Activated CD8-positive, alpha-beta memory T cell treated with anti-CD3 and anti-CD28 coated beads, Interleukin-2, amount 10 ng/mL, durations not matched to agents 7 days and 5 days (primary cell): ENCODE measurements at regions not wholly inside any gene's neighbourhood (a gene's known extent, or its start where the extent isn't known, plus 50 kb on each side); places are given as distances from the start of the nearest gene placed in this dataset.
"Not testable (repeated sequence)": the region's sequence is repeated elsewhere in the genome, so short reads cannot be mapped to it uniquely, and the experiment has no call there.

Experiments used
- ATAC-seq: fragments of 150-1000 bp; cut with Tn5 transposase; one replicate; pipeline ENCODE4 v1.10.0; 2021; ENCODE audit warnings: moderate library complexity
- CTCF ChIA-PET: fragments of 350-600 bp; sonication (Branson Sonifier 250); formaldehyde crosslinking; loops from one replicate; lab custom pipeline; 2021; ENCODE audit warnings: antibody characterized with exemption; lab: Charles Lee
- DNase-seq: peaks from one replicate; pipeline ENCODE4 v3.0.0-alpha.2; 2020
- H3K27ac Mint-ChIP-seq: one replicate; pipeline ENCODE4 v1.8.0; 2021; ENCODE audit warnings: mild to moderate bottlenecking, mixed read lengths
- H3K27me3 Mint-ChIP-seq: one replicate; pipeline ENCODE4 v1.8.0; 2021; ENCODE audit warnings: mixed read lengths
- H3K36me3 Mint-ChIP-seq: one replicate; pipeline ENCODE4 v1.8.0; 2021; ENCODE audit warnings: mild to moderate bottlenecking, mixed read lengths
- H3K4me1 Mint-ChIP-seq: one replicate; pipeline ENCODE4 v1.8.0; 2021; ENCODE audit warnings: mixed read lengths
- H3K4me3 Mint-ChIP-seq: one replicate; pipeline ENCODE4 v1.8.0; 2021; ENCODE audit warnings: mild to moderate bottlenecking, moderate library complexity, mixed read lengths
- H3K9me3 Mint-ChIP-seq: one replicate; pipeline ENCODE4 v1.8.0; 2022; ENCODE audit warnings: low read depth, mixed read lengths

DNA sequence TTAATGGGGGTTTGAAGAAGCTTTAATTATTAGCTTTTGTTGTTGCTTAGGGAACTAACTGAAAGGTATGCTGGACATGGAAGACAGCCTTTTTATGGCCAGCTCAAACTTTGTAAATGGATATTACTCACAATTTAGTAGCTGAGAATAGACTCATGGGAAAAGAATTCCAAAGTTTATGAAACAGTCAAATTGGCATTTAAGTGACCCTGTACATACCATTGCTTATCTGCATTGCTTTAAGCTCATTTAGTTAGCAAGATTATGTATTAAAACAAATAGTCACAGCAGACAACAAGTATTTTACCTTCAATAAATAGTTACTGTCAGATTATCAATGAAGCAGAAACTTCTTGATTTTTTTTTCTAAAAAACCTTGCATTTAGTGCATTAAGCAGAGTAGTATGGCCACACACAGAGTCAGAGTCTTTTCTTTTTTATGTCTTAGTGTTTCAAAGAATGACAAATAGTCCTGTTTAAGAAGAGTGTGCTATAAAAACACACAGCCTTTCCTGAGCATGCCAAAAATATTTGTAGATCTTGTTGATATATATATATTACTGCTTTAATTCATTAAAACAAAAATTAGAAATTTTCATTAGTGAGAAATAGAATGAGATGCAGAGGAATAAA lies 102.2 kb downstream of the TTC6 start:
- ATAC-seq (no peak), DNase-seq (no peak)
- Mint-ChIP-seq H3K27me3 (no peaks in the 10 kb centered on the region), H3K36me3 (no peaks in the 10 kb centered on the region), H3K9me3 (peaks cover 6% of the 10 kb centered on the region), H3K27ac (no peak overlapping the region), H3K4me1 (no peaks in the 10 kb centered on the region), H3K4me3 (no peak overlapping the region)
- CTCF ChIA-PET, result no interaction called here

- no peak for ATAC-seq
Measured at GRCh38 chr14:37698840-37699777, 103.7 kb downstream of the TTC6 start.

DNA sequence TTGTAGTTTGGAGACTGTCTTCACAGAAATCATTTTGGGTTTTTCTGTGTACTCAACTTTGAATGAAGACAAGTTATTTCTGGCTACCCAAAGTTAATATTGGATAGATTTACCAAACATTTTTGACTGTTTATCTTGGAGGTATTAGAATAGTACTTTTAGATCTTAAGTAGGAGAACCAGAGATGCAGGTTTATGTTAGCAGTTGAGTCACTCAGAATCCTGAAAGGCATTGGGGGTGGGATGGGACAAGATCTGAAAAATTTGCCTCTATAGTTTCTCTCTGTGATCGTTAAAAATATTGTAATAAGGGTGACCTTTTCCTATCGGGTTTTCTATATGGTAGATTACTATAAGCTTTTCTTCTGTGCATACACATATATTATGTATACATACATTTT lies 112.3 kb downstream of the TTC6 start:
- Mint-ChIP-seq H3K27ac (no peak overlapping the region), H3K4me1 (no peaks in the 10 kb centered on the region), H3K9me3 (no peaks in the 10 kb centered on the region), H3K27me3 (no peaks in the 10 kb centered on the region), H3K36me3 (no peaks in the 10 kb centered on the region), H3K4me3 (no peak overlapping the region)
- DNase-seq (no peak), ATAC-seq (no peak)
- CTCF ChIA-PET, result no interaction called here

More at GRCh38 chr14:37698840-37699777, 103.7 kb downstream of the TTC6 start:
- no peaks in the 10 kb centered on the region for H3K4me1 Mint-ChIP-seq
- H3K27ac Mint-ChIP-seq, result no peak overlapping the region
- H3K9me3 Mint-ChIP-seq, result peaks cover 2% of the 10 kb centered on the region
- H3K36me3 Mint-ChIP-seq, result no peaks in the 10 kb centered on the region
- H3K27me3 Mint-ChIP-seq, result no peaks in the 10 kb centered on the region
- CTCF ChIA-PET, result no interaction called here
- no peak for DNase-seq
- H3K4me3 Mint-ChIP-seq, result no peak overlapping the region

GRCh38 chr14:37708481-37708880 lies 113.1 kb downstream of the TTC6 start:
- ATAC-seq (no peak), DNase-seq (no peak)
- Mint-ChIP-seq H3K27me3 (no peaks in the 10 kb centered on the region), H3K36me3 (no peaks in the 10 kb centered on the region), H3K9me3 (no peaks in the 10 kb centered on the region), H3K4me3 (no peak overlapping the region), H3K27ac (no peak overlapping the region), H3K4me1 (no peaks in the 10 kb centered on the region)
- CTCF ChIA-PET, result no interaction called here

GRCh38 chr14:37709419-37710195 lies 114.2 kb downstream of the TTC6 start:
- no peak for ATAC-seq

GRCh38 chr14:37711356-37711830 lies 116.0 kb downstream of the TTC6 start:
- Mint-ChIP-seq H3K27ac (no peak overlapping the region), H3K9me3 (no peaks in the 10 kb centered on the region), H3K27me3 (no peaks in the 10 kb centered on the region), H3K4me1 (no peaks in the 10 kb centered on the region), H3K36me3 (no peaks in the 10 kb centered on the region), H3K4me3 (no peak overlapping the region)
- no peak for ATAC-seq
- CTCF ChIA-PET, result no interaction called here
- no peak for DNase-seq

More at GRCh38 chr14:37709419-37710195, 114.2 kb downstream of the TTC6 start:
- no peak overlapping the region for H3K27ac Mint-ChIP-seq
- H3K36me3 Mint-ChIP-seq, result no peaks in the 10 kb centered on the region
- H3K27me3 Mint-ChIP-seq, result no peaks in the 10 kb centered on the region
- no peak overlapping the region for H3K4me3 Mint-ChIP-seq
- H3K4me1 Mint-ChIP-seq, result no peaks in the 10 kb centered on the region
- CTCF ChIA-PET, result interaction anchor here (1.1 to 1.3 kb wide), 2 partner anchors 11 to 165 kb away, joined by 3 to 7 read pairs; no protein-coding TSS in a partner anchor
- no peak for DNase-seq
- H3K9me3 Mint-ChIP-seq, result no peaks in the 10 kb centered on the region

DNA sequence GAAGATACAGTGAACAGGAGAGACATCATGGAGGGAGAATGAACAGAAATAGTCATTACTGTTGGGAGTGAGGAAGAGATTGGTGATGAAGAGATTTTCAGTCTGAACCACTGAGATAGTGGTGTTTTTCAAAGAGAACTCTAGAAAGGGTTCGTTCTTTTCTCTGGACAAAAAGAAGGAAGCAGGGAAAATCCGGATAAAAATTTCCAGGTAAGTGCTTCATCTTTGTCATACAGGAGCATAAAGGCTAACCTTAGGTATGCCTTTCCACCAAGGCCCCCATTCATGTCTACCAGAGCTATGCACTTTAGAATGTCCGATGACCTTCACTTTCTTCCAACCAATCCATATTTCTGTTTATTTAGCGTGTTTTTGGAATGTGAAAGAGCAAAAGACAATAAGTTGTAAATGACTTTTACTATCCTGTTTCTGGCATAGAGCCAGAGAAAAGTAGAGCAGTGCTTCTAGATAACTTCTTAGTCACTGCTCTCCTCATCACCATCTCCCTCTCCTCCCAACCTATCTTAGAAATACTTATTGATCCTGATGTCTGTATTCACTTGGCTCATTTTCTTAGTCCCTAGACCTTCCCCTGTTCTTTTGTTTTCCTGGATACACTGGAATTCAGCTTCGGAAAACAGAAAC lies 116.5 kb downstream of the TTC6 start:
- Mint-ChIP-seq H3K36me3 (no peaks in the 10 kb centered on the region), H3K4me1 (no peaks in the 10 kb centered on the region), H3K27ac (no peak overlapping the region)

DNA sequence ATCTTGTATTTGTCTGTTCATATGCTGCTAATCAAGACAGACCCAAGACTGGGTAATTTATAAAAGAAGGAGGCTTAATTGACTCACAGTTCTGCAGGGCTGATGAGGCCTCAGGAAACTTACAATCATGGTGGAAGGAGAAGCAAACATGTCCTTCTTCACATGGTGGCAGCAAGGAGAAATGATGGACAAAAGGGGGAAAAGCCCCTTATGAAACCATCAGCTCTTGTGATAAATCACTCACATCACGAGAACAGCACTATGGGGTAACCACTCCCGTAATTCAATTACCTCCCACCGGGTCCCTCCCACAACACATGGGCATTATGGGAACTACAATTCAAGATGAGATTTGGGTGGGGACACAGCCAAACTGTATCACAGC lies 117.0 kb downstream of the TTC6 start:
- not testable (repeated sequence) for H3K4me1 Mint-ChIP-seq

More for the DNA sequence above, 116.5 kb downstream of the TTC6 start:
- H3K27me3 Mint-ChIP-seq, result no peaks in the 10 kb centered on the region
- H3K4me3 Mint-ChIP-seq, result no peak overlapping the region
- ATAC-seq, result no peak
- no peak for DNase-seq
- no peaks in the 10 kb centered on the region for H3K9me3 Mint-ChIP-seq
- CTCF ChIA-PET, result no interaction called here

GRCh38 chr14:37712976-37713431 lies 117.6 kb downstream of the TTC6 start:
- Mint-ChIP-seq H3K4me1 (no peaks in the 10 kb centered on the region), H3K27ac (no peak overlapping the region), H3K36me3 (no peaks in the 10 kb centered on the region), H3K27me3 (no peaks in the 10 kb centered on the region), H3K4me3 (no peak overlapping the region), H3K9me3 (no peaks in the 10 kb centered on the region)
- DNase-seq (no peak), ATAC-seq (no peak)
- CTCF ChIA-PET, result no interaction called here

More for the DNA sequence above, 117.0 kb downstream of the TTC6 start:
- H3K27me3 Mint-ChIP-seq, ATAC-seq, H3K36me3 Mint-ChIP-seq, H3K4me3 Mint-ChIP-seq, H3K9me3 Mint-ChIP-seq, CTCF ChIA-PET, H3K27ac Mint-ChIP-seq, DNase-seq: not testable (repeated sequence)

DNA sequence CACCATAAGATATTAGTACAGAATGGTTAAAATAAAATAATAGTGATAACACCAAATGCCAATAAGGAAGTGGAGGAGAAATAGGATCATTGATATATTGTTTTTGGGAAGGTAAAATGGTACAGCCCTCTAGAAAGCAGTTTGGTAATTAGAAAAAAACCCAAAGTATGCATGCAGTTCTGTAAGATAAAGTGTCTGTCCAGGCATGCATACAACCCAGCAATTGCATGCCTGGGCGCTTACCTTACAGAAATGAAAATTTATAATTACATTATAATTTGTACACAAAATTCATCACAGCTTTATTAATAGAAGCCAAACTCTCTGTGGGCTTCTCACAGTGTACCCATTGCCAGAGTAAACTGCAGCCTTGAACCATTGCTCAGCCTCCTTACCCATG lies 124.7 kb downstream of the TTC6 start:
- H3K9me3 Mint-ChIP-seq, result no peaks in the 10 kb centered on the region
- ATAC-seq, result no peak
- no peaks in the 10 kb centered on the region for H3K36me3 Mint-ChIP-seq
- no peaks in the 10 kb centered on the region for H3K27me3 Mint-ChIP-seq
- no peak overlapping the region for H3K27ac Mint-ChIP-seq
- no peaks in the 10 kb centered on the region for H3K4me1 Mint-ChIP-seq
- no peak overlapping the region for H3K4me3 Mint-ChIP-seq
- CTCF ChIA-PET, result interaction anchor here (0.6 kb wide), 1 partner anchor 11 kb away, joined by 3 read pairs; no protein-coding TSS in a partner anchor
- DNase-seq, result no peak

GRCh38 chr14:37721976-37722659 lies 126.7 kb downstream of the TTC6 start:
- H3K4me1 Mint-ChIP-seq, result no peaks in the 10 kb centered on the region
- no peaks in the 10 kb centered on the region for H3K9me3 Mint-ChIP-seq
- CTCF ChIA-PET, result no interaction called here
- DNase-seq, result no peak
- H3K27ac Mint-ChIP-seq, result no peak overlapping the region
- no peak overlapping the region for H3K4me3 Mint-ChIP-seq
- H3K36me3 Mint-ChIP-seq, result no peaks in the 10 kb centered on the region
- no peaks in the 10 kb centered on the region for H3K27me3 Mint-ChIP-seq
- no peak for ATAC-seq

GRCh38 chr14:37723515-37723914 lies 128.1 kb downstream of the TTC6 start:
- DNase-seq, result no peak
- Mint-ChIP-seq H3K4me1 (no peaks in the 10 kb centered on the region), H3K9me3 (no peaks in the 10 kb centered on the region), H3K27ac (no peak overlapping the region), H3K36me3 (no peaks in the 10 kb centered on the region), H3K27me3 (no peaks in the 10 kb centered on the region), H3K4me3 (no peak overlapping the region)
- ATAC-seq, result no peak
- CTCF ChIA-PET, result no interaction called here
